ENCODE measurements at regions not wholly inside any gene's neighbourhood (a gene's known extent, or its start where the extent isn't known, plus 50 kb on each side); places are given as distances from the start of the nearest gene placed in this dataset.

DNA sequence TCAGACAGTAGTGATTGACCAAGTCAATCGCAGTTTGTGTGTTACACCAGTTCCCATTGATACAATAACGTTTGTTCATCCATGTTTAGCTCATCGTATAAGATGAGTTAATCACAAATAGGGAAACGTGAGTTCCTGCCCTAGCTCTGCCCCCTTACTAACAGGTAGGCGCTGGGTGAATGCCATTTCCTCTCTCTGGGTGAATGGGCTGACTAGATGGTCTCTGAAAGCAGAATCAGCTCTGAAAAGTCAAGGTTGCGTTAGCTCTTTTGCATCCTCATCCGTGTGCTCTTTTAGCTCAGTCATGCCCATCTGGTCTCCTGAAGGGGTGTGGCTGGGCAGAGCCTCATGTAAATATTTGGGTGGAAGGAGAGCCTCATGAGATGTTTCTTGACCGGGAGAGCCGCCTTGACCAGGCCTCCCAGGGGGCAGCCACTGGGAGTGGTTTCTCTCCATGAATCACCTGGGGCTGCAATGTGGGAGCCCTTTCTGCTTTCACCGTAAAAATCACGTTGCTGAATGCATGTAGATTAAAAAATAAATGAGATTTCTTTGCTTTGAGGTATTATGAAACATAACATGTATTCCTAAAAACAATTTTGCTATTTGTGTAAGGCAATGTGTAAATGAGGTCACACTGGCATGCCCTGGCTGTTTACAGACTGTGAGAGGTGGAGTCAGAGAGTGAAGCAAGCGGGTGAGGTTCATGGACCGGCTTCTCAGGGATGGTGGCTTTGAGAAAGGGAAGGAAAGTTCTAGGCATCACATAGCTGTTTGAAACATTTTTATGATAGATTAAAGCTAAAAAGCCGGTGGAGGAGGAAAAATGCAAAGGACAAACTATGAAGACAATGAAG, 108.4 kb upstream of the RASGRP1 start:
- DNase-seq: peak in 1 of 5 experiments; percentile 50

DNA sequence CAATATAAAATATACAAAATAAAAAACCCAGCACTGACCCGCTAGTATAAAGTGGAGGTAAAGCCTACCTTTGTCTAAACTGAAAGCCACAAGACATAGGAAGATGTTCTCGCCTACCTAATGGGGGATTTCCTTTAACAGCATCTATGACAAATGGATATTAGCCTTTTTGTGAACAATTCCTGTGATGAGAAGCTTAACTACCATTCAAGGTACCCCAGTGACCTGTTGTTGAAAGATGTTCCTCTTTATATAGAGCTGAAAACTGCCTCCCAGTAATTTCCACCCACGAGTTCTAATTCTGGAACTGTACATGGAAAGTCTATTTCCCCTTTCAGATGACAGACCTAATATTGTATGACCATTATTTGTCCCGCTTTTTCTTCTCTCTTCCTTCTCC, 109.8 kb upstream of the RASGRP1 start:
- no peak for DNase-seq

DNA sequence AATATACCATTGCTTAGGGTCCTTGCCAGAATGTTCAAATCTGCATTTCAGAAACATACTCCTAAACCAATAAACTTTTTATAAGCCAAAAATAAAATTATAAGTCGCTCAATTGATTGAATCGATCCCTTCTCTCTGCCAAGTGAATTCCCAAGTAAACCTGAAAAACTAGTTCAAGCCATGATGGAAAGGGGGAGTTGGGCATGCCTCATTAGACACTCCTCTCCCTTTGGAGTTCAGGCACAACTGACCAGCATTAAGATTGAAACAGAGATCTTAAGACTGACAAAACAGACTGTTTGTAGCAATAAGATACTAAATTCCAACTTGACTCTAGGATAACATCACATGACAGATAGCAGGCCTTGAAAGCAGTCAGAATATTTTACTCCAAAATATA, 113.7 kb upstream of the RASGRP1 start:
- no peak for DNase-seq

DNA sequence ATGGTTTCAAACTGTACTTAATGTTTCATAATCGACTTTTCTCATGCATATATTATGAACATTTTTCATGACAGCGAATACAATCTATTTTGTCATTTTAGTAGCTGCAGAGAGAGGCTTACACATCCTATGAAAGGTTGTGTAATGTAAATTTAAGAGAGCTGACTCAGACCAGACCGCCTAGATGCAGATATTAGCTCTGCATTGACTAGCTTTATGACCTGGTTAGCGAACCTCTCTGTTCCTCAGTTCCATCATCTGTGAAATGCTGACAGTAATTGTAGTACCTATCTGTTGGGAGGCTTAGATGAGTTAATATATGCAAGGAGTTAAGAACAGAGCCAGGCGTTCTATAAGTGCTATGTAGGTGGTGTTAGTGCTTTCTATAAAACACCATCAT, 116.2 kb upstream of the RASGRP1 start:
- DNase-seq: peak in 1 of 5 experiments; percentile 19

DNA sequence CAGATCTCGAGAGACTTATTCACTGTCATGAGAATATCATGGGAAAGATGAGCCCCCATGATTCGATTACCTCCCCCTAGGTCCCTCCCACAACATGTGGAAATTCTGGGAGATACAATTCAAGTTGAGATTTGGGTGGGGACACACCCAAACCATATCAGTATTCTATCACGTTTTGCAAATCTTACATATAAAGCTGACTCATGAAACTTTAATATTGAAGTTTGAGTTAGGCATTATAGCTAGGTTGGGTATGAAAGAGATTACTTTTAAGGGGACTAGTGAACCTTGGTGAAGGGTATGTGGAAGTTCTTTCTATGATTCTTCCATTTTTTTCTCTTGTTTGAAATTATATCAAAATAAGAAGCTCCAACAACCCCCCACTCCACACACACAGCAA, 117.7 kb upstream of the RASGRP1 start:
- no peak for DNase-seq

DNA sequence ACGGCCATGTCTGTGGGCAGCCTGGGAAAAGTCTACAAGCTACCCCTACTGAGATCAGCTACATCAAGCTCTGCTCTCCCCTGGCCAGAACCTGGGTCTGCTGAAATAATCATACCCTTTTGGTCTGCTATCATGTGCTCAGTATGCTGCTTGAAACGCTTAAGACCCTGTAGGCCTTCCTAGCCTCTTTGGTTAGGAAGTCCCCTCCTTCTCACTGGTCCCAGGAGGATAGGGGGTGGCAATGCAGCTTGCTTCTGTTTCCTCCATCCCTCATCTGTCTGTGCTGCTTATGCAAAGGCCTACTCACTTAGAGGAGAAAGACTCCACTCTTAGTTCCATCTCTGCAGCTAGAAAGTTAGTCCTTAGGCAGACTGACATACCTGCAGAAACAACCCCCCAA, 118.2 kb upstream of the RASGRP1 start:
- DNase-seq: no peak

DNA sequence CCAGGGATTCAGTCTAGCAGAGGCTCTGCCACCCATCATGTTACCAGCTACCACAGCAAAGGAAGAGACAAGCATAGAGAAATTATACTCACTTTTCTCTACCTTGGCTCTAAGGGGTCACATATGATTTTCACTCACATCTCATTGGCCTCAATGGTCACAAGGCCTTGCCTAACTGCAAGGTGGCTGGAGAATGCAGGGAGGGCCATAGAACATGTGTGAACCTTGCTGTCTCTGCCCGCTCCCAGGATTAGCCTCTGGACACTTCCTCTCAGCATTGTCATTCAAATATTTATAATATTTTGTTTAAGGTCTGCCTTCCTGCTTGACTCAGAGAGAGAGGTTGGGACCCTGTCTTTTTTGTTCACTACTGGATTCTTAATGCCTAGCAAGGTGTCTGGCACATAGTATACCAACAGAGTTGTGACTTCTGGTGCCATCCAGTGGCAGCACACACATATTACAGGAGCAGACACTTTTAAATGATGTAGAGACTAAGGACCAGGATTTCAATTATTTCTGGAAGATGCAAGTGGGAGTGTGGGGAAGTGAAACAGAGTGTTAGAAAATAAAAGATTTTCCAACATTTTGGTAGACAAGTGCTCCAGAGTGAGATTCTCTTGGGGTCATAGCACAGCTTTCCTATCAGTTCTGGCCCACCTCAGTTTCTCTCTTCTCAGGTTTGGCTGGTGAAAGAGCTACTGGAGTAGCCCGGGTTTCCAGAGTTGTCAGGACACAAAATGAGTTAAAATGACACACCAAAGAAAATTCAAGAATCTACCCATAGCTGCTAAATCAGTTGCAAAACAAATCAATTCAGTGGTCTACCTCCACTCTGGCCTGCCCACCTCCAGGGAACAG, 119.0 kb upstream of the RASGRP1 start:
- DNase-seq: peak in 4 of 5 experiments; percentile 55 to 87 (median 61)

DNA sequence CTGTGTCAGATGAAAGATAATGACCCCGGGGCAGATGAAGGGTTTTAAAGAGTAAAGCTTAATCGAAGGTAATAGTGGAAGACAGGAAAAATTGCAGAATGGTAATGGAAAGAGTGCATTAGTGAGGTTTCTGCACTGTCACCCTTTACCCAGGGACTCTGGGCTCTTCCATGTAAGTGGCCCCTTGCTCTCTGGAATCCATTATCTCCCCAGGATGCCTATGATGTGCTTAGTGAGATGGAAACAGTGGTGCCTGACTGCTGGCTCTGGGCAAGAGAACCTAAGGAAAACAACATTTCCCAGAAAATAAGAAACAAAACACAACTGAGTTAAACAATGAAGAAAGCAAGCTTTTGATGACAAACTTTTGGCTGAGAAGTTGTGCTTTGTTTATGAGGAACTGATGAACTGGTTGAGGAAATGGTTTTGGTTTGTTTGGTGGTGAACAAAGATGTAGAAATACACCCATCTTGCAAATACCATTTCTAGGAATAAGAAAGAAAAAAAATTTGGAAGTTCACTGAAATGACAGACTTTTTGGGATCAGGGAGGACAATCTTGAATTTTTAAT, 119.9 kb upstream of the RASGRP1 start:
- DNase-seq: peak in 1 of 5 experiments; percentile 70

DNA sequence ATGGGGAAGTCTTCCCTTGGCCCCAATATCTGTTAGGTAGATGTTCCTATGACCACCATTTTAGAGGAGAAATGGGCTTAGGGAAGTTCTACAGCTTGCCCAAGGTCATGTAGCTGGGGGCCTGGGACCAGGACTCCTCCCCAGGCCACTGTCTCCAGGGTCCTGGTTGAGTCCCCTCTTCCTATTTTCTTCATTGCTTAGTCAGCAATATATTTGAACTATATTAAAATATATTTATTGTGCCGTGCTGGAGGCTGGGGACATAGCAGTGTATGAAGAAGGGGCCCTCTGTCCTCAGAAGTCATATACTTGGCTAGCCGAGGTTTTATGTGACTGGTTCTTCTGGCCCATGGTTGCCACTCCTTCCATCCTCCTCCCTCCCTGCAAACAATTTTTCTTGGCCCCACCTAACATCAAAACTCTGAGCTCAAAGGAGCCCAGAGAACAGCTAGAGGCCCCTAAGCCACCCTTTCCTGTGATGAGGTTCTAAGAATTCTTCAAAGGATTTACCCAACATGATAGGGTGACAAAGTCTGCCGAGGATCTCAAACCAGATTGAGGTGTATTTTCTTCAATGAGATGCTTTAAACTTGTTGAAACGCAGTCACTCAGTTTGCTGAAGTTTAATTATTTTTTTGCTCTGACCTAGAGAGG, 121.2 kb upstream of the RASGRP1 start:
- peak in 2 of 5 experiments; percentile 48 to 77 for DNase-seq

DNA sequence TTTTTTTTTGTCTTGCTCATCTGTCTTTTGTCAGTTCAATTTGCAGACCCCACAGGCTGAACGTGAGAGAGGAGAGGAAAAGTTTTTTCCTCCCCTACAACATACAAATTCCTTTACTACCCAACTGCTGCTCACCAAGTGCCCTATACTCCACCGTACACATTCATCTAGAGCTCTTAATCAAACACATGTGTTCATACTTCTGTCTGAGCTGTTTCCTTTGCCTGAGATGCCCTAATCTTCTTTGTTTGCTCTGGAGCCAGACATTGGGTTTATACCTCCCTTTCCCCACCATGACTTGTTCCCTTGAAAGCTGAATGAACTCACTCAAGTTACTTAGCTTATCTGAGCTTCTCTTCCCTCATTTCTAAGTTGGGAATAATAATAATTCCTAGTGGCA, 122.7 kb upstream of the RASGRP1 start:
- DNase-seq: peak in 1 of 5 experiments; percentile 48

DNA sequence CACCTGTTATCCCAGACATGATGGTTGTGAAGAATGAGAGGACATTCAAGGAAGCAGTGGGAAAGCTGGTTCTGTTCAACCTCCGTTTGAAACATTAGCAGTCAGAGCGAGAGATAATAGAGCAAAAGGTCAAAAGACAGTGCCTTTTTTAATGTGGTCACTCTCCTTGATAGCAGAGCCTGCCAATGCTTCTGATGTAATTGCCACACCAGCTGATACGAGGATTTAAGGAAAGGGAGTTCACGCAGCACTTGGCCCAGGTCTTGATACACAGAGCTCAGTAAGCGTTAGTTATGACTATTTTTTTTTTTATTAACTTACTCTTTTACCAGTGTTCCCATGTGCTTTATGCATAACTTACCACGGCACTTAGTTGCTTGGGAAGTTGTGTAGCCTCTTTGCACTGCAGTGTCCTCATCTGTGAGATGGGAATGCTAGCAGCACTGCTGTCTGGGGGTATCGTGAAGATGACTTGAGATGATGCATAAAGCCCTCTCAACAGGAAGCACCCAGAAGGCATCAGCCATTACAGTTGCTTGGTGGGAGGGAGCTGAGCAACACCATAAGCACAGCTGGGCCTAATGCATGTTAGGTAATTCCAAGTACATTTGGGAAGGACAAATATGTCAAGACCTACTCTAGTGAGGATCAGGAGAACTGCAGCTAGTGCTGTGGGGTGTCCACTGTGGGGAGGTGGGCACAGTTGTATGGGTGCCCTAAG, 123.3 kb upstream of the RASGRP1 start:
- DNase-seq: peak in 1 of 5 experiments; percentile 68

DNA sequence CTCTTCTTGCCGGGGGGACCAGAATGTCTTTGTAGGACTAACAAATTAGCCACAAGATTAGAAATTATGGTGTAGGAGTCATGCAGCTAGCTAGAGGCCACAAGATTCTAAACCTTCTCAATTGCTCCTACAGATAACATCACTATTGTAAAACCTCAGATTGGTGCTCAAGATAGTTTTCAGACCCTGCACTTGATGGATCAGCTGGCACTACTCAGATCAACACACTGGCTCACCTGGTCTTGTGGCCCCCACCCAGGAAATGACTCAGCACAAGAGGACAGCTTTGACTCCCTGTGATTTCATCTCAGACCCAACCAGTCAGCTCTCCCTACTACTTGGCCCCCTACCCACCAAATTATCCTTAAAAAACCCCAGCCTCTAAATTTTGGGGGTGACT, 124.1 kb upstream of the RASGRP1 start:
- DNase-seq: peak in 4 of 5 experiments; percentile 51 to 99 (median 60)

DNA sequence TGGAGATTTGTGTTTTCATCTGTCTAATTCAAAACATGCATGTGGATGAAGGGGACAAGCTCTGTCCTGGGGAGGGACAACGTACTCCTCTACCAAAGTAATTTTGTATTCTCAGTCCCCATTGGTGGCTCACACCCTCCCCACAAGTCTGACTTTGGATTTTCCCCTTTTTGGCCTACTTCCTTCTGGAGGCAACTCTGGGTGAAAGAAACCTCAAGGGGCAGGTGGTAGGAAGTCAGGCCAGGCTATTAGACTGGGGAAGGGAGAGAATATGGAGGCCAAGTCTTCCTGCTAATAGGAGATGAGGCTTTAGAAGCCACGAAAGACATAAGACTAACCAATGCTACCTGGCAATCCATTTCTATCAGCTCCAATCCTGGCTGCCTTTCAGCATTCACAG, 124.9 kb upstream of the RASGRP1 start:
- no peak for DNase-seq

DNA sequence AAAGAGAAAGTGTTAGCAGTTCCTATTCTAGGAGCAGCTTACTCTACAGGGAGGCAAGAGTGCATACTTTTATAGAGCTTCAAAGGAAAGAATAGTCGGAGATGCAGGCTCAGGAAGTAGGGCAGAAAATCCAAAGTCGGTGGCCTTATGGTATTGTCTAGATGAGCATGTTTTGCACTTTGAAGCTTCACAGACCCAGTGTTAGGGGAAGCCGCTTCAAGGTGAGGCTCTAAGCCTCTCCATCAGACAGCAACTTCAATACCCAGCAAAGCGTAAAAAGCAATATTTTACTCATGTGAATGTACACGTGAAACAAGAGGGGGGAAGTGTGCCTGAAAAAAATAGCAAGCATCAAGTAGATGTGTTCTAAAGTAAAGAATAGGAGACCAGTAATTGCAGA, 125.6 kb upstream of the RASGRP1 start:
- DNase-seq: peak in 1 of 5 experiments; percentile 22

DNA sequence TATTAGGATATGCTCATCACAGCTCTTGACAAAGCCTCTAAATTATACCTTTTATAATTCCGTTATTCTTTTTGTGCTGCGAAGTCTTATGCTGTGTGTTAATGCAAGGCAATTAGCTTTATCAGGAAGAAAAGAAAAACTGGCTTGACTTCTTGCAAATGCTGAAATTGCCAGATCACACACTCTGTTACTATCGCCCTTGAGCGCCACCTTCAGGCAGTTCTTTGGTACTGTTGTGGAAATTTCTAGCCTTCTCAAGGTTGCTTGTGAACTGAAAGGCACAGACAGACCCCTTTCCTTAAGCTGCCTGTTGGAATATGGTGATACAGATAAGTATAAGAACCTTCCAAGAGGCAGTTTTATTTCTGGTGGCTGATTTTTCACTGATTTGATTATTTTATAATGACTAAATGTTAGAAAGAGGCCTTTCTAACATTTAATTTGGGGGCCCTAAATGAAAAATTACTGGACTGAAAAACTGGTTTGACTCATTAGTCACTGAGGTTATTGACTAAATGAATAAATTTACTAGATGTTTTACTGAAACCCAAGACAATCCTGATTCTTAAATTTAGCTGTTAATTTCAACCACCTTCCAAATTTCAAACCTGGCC, 126.2 kb upstream of the RASGRP1 start:
- peak; percentile 52 to 84 (median 65) for DNase-seq

DNA sequence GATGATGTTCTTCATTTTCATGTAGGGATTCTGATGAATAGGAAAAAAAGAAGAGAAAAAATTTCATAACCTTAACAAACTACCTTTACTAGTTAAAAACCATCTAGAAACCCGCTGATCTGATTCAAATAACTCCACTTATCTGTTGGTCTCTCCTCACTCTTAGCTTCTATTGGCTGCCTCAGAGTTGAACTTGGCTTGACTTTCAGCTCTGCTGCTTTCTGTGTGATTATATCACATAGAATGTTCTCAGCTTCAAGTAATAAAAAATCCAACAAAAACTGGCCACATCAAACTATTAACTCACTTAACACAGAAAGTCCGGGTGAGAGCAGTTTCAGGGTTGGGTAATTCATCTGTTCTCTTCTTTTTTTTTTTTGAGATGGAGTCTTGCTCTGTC, 126.8 kb upstream of the RASGRP1 start:
- peak in 1 of 5 experiments; percentile 67 for DNase-seq

DNA sequence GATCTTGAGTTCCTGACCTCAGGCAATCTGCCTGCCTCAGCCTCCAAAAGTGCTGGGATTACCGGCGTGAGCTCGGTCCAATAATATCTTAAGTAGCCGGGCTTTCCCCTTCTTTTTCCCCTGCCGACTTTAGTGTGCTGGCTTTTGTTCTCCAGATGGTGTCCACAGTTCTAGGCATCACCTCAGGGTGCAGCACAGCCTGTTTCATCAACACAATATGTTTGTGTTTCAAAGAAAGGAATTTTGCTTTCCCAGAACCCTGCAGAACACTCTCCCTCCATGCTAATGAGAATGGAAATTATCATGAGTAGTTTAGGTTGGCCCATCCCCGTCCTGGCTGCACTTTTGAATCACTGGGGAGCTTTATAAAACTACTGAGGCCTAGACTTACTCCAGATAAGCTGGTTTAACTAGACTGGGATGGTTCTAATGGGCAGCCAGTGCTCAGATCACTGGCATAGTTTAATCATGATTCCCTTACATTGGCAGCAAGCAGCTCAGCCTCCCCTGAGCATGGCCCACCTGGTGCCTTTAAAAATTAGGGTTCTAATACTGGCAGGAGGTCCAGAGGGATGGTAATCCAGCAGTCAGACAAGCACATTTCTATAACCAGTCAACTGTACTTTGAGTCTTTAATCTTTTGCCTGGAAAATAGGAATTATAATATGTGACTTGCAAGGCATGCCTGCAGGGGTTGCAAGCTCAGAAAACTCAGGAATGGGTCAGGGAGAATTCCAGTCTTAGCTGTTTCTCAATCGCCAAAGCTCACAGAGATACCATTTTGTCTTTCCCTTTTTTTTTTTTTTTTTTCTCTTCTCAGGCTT, 127.6 kb upstream of the RASGRP1 start:
- DNase-seq: no peak

DNA sequence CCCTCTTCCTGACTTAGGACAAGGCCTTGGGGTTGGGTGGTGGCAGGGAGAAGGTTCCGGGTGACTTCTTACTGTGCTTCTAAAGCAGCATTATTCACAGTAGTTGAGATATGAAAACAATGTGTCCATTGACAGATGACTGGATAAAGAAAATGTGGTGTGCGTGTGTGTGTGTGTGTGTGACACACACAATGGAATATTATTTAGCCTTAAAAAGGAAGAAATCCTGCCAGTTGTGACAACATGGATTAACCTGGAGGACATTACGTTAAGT, 128.1 kb upstream of the RASGRP1 start:
- no peak for DNase-seq

DNA sequence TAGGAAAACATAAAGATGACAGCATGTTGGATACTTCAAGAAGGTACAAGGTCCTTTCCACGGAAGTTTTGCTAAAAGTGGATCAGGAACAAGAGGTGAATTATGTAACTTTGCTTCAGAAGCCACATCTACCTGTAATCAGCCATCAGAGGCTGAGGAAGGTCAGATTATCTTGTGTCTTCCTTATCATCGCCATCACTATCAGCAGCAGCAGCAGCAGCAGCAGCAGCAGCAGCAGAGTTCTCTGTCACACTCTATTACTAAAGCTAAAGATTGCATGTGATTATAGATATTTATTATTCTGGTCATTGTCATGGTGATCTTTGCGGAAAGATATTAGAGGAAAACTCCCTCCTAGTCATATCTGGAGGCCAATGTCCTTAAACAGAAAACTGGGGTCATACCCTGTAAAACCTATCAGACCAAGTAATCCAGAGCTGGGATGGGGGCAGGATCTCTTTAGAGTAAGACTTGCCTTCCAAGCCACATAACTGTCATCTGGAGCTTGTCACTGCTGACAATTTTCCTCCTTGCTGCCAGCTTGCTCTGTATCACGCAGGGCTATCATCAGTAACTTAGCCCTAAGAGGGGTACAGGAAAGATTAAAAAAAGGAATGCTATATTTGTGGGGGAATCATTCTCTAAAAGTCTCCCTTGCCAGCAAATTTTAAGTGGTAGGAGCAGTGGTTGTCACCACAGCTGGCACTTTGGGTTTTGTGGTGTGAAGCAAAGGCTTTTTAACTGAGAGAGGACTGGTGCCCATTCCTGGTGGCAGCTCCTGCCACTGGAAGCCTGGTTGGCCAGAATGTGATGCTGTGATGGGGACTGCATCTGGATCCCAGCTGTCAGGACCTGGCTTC, 130.9 kb upstream of the RASGRP1 start:
- DNase-seq: peak in 1 of 5 experiments; percentile 75

All from T-helper 2 cell (primary cell).